Stimulated activated CD4-positive, alpha-beta T cell treated with anti-CD3 and anti-CD28 coated beads, Interleukin-12 subunit alpha, Interleukin-12 subunit beta, amount 100 ng/mL, for 24 hours (primary cell): ENCODE measurements at regions not wholly inside any gene's neighbourhood (a gene's known extent, or its start where the extent isn't known, plus 50 kb on each side); places are given as distances from the start of the nearest gene placed in this dataset.

ENCODE experiments used
- DNase-seq, 2 experiments: peaks; one replicate each; pipeline ENCODE4 v3.0.0-alpha.2; 2020; ENCODE audit warnings: low read depth in 2 of 2

DNA sequence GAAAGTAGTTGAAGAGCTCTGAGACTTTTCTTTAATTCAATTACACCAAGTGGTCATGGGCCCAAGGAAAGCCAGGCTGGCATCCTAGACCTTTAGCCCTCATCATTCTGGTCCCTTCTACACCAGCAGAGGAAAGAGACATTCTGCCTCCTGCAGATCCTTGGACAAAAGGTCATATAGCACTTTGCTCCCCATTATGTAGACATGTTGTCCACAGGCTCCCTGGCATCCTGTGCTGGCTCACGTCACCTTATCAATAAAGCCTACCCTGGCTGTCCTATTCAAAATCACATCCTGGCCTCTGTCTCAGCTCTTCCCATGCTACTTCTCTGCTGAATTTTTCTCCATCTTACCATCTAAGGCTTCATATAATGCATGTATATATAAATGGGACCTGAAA, 61.6 kb upstream of the MAF start:
- DNase-seq = no peak

DNA sequence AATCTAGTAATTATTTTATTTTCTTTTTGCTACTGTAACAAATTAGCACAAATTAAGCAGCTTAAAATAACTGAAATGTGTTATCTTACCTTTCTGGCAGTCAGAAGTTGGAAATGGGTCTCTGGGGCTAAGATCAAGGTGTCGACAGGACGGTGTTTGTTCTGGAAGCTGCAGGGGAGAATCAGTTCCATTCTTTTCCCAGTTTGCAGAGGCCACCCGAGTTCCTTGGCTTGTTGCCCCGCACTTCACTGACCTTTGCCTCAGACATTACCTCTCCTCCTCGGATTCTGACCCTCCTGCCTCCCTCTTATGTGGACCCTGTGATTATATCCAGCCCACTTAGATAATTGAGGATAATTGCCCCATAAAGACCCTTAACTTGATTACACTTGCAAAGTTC, 61.0 kb upstream of the MAF start:
- no peak for DNase-seq

DNA sequence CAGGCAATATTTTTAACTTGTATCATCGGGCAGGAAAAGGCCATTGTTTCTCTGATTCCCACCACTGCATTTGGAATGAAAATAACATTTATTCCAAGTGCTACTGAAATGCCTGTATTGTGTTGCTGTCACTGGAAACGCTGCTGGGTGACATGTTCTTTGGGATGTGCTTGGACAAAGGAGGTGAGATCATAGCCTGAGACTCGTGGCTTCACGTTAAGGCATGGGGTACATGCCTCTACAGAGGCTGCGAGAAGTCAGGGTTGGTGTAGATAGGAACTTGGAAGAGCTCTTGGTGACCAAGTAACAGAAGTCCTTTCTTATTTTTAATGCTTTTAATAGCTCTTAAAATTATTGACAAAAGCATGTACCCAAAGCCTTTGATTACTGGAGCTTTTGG, 58.8 kb upstream of the MAF start:
- DNase-seq = no peak

DNA sequence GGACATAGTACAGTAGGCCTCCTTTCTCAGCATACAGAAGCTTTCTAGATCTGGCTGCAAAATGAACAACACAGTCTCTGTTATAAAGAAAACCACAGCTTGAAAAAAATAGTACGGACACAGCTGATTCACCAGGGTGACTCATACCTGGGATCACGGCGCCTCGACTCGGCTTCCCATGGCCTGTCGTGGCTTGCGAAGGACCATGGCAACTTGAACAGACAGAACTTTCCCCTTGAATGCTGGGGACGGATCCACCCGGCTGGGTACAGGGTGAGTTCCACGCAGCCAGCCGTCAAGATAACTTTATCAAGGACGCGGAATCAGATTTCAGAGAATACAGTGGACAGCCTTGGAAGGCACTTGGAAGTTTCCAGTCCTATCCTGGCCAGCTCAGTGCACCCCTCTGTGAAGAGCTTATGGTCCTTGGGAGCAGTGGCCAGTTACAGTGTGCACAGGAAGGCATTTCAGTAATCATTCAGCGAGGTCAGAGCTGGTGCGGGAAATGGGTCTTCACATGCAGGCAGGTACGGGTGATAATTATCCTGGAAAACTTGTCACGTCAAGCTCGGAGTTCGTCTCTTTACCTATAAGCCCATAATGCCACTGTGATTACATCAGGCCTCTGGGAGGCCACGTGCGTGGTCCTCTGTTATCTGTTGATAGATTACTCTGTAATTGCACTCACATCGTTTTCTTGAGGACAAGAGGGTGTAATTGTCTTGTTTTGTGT, 57.9 kb upstream of the MAF start:
- no peak for DNase-seq

DNA sequence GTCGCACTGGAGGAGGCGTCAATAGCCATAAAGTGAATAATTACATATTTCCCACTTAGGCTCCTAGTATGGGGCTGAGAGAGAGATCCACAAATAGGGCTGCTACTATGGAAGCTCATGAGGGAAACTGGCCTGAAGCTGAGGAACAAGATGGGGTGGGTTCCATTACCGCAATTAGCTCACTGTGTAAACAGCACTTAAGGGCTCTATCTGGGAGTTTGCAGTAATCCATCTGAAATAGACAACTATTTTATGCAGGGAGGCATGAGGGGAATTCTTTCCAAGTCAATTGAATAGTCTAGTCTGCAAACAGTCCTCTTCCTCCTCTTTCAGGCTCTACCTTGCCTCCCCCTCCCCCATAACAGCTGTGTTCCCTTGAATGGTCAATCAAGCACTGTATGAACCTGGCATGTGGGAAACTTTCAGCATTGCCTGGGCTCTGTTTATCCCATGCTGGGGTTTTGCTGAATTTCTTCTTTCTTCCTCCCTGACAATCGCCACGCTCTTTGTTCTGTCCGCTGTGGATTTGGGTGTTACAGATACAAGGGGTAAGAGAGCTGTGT, 56.1 kb upstream of the MAF start:
- DNase-seq = no peak

- no peak for DNase-seq
Measured at GRCh38 chr16:79653373-79653891, 52.9 kb upstream of the MAF start.

DNA sequence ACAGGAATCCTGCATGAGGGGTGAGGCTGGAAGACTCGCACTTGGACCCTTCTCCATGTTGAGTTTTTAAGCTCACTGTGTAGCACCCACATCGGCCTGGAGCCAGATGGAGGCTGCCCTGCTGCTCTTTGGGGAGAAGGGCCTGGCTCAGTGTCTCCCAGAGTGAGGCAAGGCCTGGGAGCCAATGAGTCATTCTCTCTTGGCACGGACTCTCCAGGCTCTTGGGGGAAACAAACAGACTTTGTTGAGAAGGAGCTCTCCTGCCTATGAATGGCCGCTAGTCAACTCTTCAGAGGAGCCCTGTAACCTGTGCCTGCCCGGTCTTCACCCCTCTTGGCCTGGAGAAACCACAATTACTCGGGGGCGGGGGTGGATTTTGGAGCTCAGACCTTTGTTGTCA, 50.8 kb upstream of the MAF start:
- no peak for DNase-seq
